Epithelial cell of esophagus (primary cell): ENCODE measurements at regions not wholly inside any gene's neighbourhood (a gene's known extent, or its start where the extent isn't known, plus 50 kb on each side); places are given as distances from the start of the nearest gene placed in this dataset.
A peak's percentile ranks its signal among the peaks of the same experiment; 100 is the strongest.

Source experiments
- DNase-seq: peaks from one replicate; pipeline ENCODE4 v3.0.0; 2010; ENCODE audit warnings: low read depth
- H3K4me3 ChIP-seq: 2 replicates; pipeline ENCODE4 v1.5.1; 2011; ENCODE audit warnings: mild to moderate bottlenecking, low read length, control low read depth
- CTCF ChIP-seq: IDR thresholded peaks from 2 replicates; pipeline ENCODE4 v1.5.1; 2011; ENCODE audit warnings: low read depth, mild to moderate bottlenecking, low read length, control low read depth, inconsistent platforms; ENCODE audit not compliant: insufficient read depth; ENCODE audit errors: missing control alignments

- no peak for DNase-seq
- no peak overlapping the region for H3K4me3 ChIP-seq
- no peak for TF ChIP-seq CTCF
Measured at GRCh38 chr13:44012910-44013757, 133.4 kb downstream of the LACC1 start.

GRCh38 chr13:44013758-44014291 is 134.1 kb downstream of the LACC1 start:
- H3K4me3 ChIP-seq, result no peak overlapping the region
- DNase-seq, result peak; percentile 33
- TF ChIP-seq CTCF, result no peak

- no peak for TF ChIP-seq CTCF
- no peak for DNase-seq
- H3K4me3 ChIP-seq, result no peak overlapping the region
Measured at GRCh38 chr13:44014501-44014900, 134.8 kb downstream of the LACC1 start.

GRCh38 chr13:44015118-44015517 is 135.4 kb downstream of the LACC1 start:
- TF ChIP-seq CTCF, result no peak
- no peak for DNase-seq
- no peak overlapping the region for H3K4me3 ChIP-seq

GRCh38 chr13:44015811-44016210 is 136.1 kb downstream of the LACC1 start:
- TF ChIP-seq CTCF, result no peak
- no peak overlapping the region for H3K4me3 ChIP-seq
- DNase-seq, result no peak

GRCh38 chr13:44017756-44018309 is 138.1 kb downstream of the LACC1 start:
- no peak for TF ChIP-seq CTCF
- DNase-seq, result no peak
- no peak overlapping the region for H3K4me3 ChIP-seq
